GM21529 (cell line): ENCODE measurements at regions not wholly inside any gene's neighbourhood (a gene's known extent, or its start where the extent isn't known, plus 50 kb on each side); places are given as distances from the start of the nearest gene placed in this dataset.
"Not testable (repeated sequence)": the region's sequence is repeated elsewhere in the genome, so short reads cannot be mapped to it uniquely, and the experiment has no call there.

Source experiments
- ATAC-seq: cut with Tn5 transposase; IDR thresholded peaks from one replicate; pipeline ENCODE4 v1.9.1; 2021; ENCODE audit not compliant: unreplicated experiment

DNA sequence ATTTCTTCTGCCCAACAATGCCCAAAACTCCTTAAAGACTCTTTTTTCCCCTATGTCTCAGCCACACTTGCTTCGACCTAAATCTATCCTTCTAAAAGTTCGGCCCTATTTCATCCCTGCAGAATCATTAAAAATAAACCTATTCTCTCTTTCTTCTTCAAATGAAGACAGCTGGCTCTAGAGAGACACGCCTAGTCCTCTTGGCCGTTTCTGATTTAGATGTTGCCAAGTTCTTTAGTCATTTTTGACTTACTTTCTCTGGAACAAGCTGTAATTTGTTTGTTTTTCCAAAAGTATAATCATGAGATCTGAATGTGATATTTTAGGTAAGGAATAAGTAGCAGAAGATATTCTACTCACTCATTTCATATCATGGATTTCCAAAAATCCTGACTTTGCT lies 211.6 kb downstream of the CENPC start:
- no peak for ATAC-seq

DNA sequence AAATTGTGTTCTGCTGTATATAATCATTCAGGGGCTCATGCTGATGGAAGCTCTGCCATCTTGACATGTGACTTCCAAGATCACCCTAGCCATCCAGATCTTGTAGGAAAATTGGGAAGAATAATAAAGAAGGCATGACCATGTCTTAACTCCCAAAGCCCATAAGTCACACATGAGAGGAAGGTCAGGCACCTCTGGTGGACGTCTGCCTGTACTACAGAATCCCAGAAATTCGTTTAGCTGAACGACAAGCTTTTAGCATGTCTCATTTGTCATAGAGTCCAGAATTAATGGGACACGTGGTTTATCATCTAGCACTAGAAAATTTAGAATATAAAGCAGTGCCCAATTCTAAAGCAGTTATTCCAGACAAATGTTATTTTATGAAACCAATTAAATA lies 212.7 kb downstream of the CENPC start:
- peak; percentile 79 for ATAC-seq

DNA sequence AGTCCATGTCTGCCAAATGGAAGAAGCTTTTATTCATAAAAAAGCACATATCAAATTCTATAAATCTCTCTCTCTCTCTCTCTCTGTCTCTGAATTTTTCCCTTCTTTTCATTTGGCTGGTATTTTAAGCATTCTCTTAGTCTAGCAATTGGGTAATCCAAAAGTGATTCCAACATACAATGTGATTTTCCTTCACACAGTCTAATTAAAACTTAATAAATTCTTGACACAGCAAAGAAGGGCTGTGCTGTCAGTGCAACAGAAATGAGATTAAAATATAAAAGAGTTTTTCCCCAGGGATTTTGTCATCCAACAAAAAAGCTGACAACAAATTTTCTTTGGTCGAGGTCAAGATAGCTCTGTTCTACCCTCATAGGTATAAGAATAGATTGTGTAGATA lies 216.9 kb downstream of the CENPC start:
- ATAC-seq: no peak

DNA sequence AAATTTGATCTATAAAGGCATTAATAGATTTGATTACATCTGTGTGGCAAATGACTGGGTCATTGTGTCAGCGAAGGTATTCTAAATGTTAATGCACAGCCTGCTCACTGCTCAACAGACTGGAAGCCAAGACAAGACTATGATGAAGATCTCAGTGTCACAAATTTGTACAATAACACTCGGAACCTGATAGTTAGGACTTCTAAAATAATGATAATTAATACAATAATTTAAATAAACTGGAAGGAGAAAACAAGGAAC lies 217.4 kb downstream of the CENPC start:
- ATAC-seq: no peak

DNA sequence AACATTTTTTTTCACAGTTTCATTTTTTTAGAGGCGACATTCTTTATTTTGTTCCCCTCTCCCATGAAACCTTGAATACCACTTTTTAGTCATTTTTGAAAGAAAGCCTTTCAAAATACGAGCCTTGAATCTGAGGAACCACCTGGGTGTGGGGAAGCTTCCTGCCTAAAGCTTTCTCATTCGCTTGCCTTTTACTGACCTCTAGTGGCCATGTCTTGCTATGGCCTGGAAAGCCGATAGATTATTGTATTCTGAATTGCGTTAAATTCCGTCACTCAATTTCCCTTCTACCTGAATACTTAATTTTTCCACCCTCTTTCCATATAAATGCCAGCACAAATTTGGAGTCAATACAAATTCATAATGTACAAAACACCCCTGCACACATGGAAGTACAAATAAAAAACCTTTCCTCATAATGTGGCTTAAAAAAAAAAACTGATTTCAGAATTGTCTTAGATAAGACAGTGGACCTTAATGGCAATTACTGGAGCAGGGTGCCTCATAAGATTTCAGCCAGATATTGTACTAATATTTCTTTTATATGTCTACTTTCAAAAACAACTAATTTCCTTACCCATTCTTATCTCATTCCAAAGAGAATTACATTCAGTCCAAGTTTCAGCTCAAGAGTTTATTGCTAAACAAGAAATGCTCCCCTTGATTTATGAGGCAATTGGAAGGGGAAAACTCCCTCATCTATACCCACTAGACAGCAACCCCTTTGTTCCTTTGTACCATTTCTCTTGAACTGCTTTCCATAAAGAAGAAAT lies 217.9 kb downstream of the CENPC start:
- peak; percentile 97 for ATAC-seq

DNA sequence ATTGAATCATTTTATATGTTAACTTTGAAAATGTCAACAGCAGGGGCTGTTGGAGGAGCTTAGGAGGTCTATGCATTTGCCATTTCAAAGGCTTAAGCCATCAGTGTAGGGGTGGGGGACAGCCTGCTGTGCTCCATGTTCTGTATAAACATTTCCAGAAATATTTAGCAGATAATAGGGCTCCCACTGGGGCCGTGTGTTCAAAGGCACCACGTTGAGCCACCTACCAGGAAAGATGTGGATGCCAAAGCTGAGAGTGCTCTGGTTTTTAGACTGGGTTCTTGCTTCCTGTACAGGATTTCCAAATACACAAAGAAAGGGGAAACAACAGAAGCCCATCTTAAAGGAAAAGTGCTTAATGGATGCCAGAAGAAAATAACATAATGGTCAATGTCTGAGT lies 219.5 kb downstream of the CENPC start:
- no peak for ATAC-seq

DNA sequence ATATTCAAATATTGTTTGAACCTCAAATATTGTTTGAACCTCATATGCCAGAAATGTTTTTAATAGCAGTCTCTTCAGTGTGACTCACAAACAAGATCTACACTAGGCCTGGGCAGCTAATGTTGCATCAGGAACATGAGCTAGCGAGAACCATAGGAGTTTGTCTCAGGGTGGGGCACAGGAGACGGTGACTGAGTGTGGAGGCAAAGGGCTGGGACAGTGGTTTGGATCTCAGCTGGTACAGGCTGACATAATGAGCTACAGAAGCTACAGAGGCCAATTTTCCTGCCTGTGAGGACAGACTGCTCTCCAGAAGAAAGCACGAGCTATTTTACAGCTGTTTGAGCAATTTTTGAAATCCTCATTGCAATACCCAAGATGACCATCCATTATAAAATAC lies 224.7 kb downstream of the CENPC start:
- ATAC-seq: no peak

DNA sequence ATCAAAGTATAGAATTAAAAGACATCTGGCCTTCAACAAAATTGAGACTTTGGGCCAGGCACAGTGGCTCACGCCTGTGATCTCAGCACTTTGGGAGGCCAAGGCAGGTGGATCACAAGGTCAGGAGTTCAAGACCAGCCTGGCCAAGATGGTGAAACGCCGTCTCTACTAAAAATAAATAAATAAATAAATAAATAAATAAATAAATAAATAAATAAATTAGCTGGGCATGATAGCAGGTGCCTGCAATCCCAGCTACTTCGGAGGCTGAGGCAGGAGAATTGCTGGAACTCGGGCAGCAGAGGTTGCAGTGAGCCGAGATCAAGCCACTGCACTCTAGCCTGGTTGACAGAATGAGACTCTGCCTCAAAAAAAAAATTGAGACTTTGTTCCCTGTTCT lies 225.7 kb downstream of the CENPC start:
- ATAC-seq: not testable (repeated sequence)

DNA sequence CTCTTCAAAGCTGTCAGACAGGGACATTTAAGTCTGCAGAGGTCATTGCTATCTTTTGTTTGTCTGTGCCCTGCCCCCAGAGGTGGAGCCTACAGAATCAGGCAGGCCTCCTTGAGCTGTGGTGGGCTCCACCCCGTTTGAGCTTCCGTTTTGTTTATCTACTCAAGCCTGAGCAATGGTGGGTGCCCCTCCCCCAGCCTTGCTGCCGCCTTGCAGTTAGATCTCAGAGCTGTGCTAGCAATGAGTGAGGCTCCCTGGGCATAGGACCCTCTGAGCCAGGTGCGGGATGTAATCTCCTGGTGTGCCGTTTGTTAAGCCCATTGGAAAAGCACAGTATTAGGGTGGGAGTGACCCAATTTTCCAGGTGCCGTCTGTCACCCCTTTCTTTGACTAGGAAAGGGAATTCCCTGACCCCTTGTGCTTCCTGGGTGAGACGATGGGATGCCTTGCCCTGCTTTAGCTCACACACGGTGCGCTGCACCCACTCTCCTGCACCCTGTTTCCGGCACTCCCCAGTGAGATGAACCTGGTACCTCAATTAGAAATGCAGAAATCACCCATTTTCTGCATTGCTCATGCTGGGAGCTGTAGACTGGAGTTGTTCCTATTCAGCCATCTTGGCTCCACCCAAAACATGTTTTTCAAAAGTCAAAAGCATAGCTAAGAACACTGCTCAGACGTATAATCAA lies 244.7 kb downstream of the CENPC start:
- not testable (repeated sequence) for ATAC-seq

DNA sequence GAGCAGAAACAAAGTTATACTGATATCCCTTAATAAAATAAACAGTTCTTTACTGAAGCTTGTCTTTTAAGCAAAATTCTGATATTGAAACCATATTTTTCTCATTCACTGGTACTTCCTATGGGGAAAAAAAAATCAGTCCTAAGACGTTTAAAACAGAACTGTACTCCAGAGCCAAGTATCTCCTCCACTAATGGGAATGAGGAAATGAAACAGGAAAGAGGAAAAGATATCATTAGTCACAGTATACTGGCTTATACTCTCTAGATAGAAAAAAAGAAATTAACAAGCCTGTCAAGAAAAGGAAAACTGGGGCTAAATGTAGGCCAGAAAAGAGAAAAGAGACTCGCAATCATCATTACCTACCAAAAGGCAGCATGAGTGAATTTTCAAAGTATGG lies 252.7 kb downstream of the CENPC start:
- ATAC-seq: no peak

DNA sequence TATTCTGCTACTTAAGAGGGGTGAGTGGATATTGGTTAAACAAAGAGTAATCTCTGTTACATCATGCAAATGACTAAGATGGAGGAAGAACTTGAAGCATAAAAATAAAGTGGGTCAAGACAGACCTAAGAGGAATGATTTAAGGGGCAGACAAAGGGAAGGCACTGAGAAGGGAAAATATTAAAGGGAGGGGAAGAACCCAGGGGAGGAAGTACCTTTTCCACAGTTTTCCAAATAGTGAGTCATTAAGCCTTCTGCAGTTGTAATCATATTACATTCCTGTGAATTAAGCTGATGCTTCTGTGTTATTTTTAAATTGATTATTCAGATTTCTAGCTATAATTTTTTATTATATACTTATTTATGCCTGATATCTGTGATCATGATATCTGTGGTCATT lies 253.3 kb downstream of the CENPC start:
- ATAC-seq: no peak

DNA sequence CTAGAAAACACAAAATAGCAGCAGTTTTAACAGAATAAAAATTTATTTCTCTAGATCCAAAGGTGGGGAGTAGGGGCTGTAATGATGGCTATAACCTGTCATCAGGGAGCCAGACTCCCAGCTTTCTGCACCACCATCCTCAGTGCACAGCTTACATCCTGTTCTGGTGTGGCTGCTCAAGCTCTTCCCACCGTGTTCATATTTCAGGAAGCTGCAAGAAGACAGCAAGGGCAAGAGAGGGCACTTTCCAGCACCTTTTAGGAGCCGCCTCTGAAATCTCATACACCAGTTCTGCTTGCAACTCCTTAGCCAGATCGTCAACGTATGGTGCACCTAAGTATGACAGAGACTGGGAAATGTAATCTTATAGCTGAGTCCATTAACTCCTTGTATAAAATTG lies 253.7 kb downstream of the CENPC start:
- no peak for ATAC-seq

DNA sequence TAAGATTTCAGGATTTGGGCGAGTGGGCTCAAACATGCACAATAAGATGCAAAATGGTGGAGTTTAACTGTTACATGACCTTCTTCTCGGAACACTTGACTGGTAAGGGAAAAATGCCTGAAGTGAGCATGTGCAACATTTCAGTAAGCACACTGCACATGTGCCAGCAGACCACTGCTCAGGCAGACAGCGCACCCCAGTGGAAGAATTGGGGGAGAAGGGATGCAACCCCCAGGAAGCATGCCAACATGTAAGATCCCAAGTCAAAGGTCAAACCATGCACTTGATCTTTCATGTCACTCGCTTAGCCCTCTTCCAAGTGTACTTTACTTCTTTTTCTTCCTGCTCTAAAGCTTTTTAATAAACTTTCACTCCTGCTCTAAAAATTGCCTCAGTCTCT lies 256.3 kb downstream of the CENPC start:
- ATAC-seq: peak; percentile 76

DNA sequence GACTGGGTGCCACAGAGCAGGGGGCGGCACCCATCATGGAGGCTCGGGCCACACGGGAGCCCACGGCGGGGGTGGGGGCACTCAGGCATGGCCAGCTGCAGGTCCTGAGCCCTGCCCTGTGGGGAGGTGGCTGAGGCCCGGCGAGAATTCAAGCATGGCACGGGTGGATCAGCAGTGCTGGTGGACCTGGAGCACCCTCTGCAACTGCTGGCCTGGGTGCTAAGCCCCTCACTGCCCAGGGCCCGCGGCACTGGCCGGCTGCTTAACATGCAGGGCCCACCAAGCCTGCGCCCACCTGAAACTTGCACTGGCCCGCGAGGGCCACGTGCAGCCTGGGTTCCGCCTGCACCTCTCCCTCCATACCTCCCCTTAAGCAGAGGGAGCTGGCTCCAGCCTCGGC lies 258.6 kb downstream of the CENPC start:
- ATAC-seq: no peak

DNA sequence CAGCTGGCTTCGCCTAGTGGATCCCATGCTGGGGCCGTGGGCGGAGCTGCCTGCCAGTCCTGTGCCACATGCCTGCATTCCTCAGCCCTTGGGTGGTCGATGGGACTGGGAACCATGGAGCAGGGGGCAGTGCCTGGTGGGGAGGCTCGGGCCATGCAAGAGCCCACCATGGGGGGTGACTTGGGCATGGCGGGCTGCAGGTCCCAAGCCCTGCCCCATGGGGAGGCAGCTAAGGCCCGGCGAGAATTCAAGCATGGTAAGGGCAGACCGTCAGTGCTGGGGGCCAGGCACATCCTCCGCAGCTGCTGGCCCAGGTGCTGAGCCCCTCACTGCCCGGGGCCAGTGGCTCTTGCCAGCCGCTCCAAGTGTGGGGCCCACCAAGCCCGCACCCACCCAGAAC lies 262.6 kb downstream of the CENPC start:
- ATAC-seq: no peak

DNA sequence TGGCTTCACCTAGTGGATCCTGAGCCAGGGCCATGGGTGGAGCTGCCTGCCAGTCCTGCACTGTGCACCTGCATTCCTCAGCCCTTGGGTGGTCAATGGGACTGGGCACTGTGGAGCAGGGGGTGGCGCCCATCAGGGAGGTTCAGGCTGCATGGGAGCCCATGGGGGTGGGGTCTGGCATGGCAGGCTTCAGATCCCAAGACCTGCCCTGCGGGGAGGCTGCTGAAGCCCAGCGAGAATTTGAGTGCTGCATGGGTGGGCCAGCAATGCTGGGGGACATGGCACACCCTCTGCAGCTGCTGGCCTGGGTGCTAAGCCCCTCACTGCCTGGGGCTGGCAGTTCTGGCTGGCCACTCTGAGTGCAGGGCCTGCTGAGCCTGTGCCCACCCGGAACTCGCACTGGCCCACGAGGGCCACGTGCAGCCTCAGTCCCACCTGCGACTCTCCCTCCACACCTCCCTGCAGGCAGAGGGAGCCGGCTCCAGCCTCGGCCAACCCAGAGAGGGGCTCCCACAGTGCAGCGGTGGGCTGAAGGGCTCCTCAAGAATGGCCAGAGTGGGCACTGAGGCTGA lies 270.0 kb downstream of the CENPC start:
- ATAC-seq: no peak

DNA sequence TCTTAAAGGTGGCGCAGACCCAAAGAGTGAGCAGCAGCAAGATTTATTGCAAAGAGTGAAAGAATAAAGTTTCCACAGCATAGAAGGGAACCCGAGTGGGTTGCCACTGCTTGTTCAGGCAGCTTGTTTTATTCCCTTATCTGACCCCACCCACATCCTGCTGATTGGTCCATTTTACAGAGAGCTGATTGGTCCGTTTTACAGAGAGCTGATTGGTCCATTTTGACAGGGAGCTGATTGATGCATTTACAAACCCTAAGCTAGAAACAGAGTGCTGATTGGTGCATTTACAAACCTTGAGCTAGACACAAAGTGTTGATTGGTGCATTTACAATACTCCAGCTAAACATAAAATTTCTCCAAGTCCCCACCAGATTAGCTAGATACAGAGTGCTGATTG lies 270.6 kb downstream of the CENPC start:
- ATAC-seq: not testable (repeated sequence)

DNA sequence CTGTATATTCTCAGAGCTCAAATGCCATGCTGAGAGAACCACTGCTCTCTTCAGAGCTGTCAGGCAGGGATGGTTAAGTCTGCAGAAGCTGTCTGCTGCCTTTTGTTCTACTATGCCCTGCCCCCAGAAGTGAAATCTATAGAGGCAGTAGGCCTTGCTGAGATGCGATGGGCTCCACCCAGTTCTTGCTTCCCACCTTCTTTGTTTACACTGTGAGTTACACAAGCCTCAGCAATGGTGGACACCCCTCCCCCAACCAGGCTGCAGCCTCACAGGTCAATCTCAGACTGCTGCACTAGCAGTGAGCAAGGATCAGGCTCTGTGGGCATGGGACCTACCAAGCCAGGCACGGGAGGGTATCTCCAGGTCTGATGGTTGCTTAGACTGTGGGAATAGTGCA lies 271.6 kb downstream of the CENPC start:
- no peak for ATAC-seq

DNA sequence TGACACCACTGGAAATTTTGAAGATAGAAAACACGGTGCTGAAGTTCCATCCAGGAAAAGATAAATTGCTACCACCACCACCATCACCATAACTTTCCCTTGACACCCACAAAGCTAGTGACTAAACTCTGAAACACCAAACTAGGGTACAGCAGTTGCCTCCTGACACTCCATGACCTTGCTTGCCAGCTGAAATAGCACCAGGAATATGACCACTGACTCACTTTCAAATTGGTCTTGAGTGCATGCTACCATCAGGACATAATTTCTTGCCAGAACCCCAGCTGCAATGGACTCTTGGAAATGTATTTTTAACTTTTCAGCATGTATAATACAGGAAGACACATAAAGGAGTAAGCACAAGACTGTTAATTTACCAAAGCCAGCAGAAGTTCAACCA lies 283.3 kb downstream of the CENPC start:
- ATAC-seq: no peak

DNA sequence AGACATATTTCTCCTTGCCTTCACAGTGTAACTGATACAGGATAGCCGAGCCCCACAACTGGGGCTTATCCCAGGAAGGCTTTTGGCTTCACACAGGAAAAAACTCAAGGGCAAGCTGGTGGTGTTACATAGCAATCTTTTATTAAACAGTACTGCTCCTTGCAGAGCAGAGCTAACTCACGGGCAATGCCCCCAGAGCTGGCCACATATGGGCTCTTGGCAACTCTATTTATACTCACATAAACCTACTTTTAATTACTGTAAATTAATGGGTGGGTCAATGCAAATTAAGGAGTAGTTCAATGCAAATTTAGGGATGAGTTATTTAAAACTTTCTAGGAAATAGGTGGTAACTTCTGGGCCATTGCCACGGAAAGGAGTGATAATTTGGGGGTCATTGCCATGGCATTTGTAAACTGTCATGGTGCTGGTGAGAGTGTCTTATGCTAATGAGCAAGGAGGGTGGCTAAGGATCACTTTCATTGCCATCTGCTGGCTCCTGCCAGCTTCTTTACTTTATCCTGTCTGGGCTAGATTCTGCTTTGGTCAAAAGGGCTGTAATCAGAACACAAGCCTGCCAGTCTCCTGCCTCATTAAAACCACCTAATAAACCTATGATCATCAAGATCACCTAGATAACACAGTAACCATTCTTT lies 288.8 kb downstream of the CENPC start:
- no peak for ATAC-seq

DNA sequence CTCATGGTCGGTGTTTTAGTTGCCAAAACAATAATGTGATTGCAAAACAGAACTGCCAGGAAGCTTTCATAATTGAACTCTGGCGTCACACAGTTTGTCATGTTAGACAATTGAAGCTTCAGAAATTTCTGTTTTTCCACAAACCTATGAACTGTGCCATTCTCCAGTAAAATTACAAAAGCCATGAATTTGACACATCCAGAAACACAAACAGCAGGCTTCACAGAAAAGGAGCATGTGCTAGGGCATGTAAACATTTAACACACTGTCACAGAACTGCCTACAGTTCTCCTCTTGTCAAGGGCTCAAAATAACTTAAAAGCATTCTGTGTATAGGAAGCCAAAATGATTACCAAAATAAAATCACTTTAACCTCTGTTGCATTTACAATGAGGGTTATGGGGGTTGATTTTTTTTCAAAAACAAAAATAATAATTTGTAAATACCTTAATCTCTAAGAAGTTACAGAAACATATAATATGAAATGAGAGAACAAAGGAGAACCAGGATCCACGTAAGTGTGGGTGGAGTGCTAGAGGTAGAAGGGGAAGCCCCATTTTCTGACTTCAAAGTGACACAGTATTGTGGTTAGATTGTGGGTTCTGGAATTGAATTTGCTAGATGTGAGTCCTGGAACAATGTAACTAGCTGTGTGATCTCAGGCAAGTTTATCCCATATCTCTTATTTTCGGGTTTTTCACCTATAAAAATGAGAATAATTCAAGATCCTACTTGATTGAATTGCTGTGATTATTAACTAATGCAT lies 295.0 kb downstream of the CENPC start:
- ATAC-seq: no peak
